Kidney capillary endothelial cell (primary cell): ENCODE measurements at regions not wholly inside any gene's neighbourhood (a gene's known extent, or its start where the extent isn't known, plus 50 kb on each side); places are given as distances from the start of the nearest gene placed in this dataset.
A peak's percentile ranks its signal among the peaks of the same experiment; 100 is the strongest.

ENCODE experiments used
- DNase-seq: peaks from one replicate; pipeline ENCODE4 v3.0.0-alpha.2; 2018; ENCODE audit warnings: low spot score

GRCh38 chr16:73186752-73187601 is 139.0 kb upstream of the ZFHX3 start:
- DNase-seq = no peak

- DNase-seq = no peak
Observed at GRCh38 chr16:73185737-73186136, 137.8 kb upstream of the ZFHX3 start.

- no peak for DNase-seq
Observed at GRCh38 chr16:73183611-73184092, 135.7 kb upstream of the ZFHX3 start.

GRCh38 chr16:73179705-73180331 is 131.9 kb upstream of the ZFHX3 start:
- DNase-seq = no peak

- no peak for DNase-seq
Observed at GRCh38 chr16:73177729-73178295, 129.9 kb upstream of the ZFHX3 start.

GRCh38 chr16:73176577-73177013 is 128.7 kb upstream of the ZFHX3 start:
- peak; percentile 47 for DNase-seq

GRCh38 chr16:73172973-73173709 is 125.2 kb upstream of the ZFHX3 start:
- no peak for DNase-seq

- DNase-seq = peak; percentile 48
Observed at GRCh38 chr16:73172241-73172972, 124.5 kb upstream of the ZFHX3 start.

- DNase-seq = no peak
Observed at GRCh38 chr16:73171901-73172240, 123.9 kb upstream of the ZFHX3 start.

GRCh38 chr16:73171380-73171779 is 123.5 kb upstream of the ZFHX3 start:
- DNase-seq = no peak

GRCh38 chr16:73170612-73171038 is 122.7 kb upstream of the ZFHX3 start:
- DNase-seq = peak; percentile 90

GRCh38 chr16:73166947-73167550 is 119.1 kb upstream of the ZFHX3 start:
- no peak for DNase-seq

- DNase-seq = no peak
Observed at GRCh38 chr16:73166441-73166851, 118.5 kb upstream of the ZFHX3 start.

- no peak for DNase-seq
Observed at GRCh38 chr16:73163238-73163815, 115.4 kb upstream of the ZFHX3 start.

GRCh38 chr16:73161977-73162376 is 114.0 kb upstream of the ZFHX3 start:
- DNase-seq = no peak

- no peak for DNase-seq
Observed at GRCh38 chr16:73159296-73159695, 111.4 kb upstream of the ZFHX3 start.

GRCh38 chr16:73157861-73158260 is 109.9 kb upstream of the ZFHX3 start:
- DNase-seq = no peak

GRCh38 chr16:73154063-73154870 is 106.3 kb upstream of the ZFHX3 start:
- peak; percentile 90 for DNase-seq

GRCh38 chr16:73152386-73153125 is 104.6 kb upstream of the ZFHX3 start:
- DNase-seq = no peak
